Large intestine (tissue), 3 donors: ENCODE measurements at regions not wholly inside any gene's neighbourhood (a gene's known extent, or its start where the extent isn't known, plus 50 kb on each side); places are given as distances from the start of the nearest gene placed in this dataset.

Experiments used
- DNase-seq, 2 donors: peaks; one replicate each; pipeline versions ENCODE4 v3.0.0 to v3.0.0-alpha.2; 2013
- H3K27ac ChIP-seq: one replicate; pipeline ENCODE4 v1.5.1; 2013; ENCODE audit warnings: low read length
- H3K27me3 ChIP-seq: 2 replicates; pipeline ENCODE4 v1.6.1; 2013; ENCODE audit warnings: low read length; ENCODE audit not compliant: control insufficient read depth, insufficient read depth
- H3K36me3 ChIP-seq: 2 replicates; pipeline ENCODE4 v1.6.1; 2013; ENCODE audit warnings: low read length; ENCODE audit not compliant: control insufficient read depth, insufficient read depth
- H3K4me1 ChIP-seq: one replicate; pipeline ENCODE4 v1.6.1; 2013; ENCODE audit warnings: low read length; ENCODE audit not compliant: control insufficient read depth, insufficient read depth
- H3K4me3 ChIP-seq: one replicate; pipeline ENCODE4 v1.5.1; 2013; ENCODE audit warnings: low read length
- H3K9me3 ChIP-seq: one replicate; pipeline ENCODE4 v1.6.1; 2013; ENCODE audit warnings: mild to moderate bottlenecking, low read depth, low read length, moderate library complexity; ENCODE audit not compliant: control insufficient read depth
- WGBS: methylation state at CpG from one replicate; pipeline ENCODE4 v1.1.5; 2013; ENCODE audit warnings: low lambda C conversion rate; ENCODE audit not compliant: insufficient coverage; 5-methylcytosine and 5-hydroxymethylcytosine counted together

DNA sequence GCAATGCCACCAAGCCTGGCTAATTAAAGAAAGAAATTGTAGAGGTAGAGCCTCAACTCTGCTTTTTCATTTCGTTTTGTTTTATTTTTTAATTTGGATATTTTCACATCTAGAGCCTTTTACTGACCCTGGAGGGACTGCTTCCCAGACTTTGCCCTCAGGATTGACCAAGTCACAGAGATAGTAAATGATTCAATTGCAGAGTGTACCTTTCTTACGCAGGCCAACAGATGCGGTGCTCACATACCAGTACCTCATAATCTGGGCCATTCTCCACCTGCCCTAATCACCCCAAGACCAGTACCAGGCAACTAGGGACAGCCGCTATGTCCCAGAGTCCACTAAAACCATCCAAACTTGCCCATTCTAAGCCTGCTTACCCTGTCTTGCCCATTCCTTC is 110.8 kb downstream of the DDX1 start:
- no peaks in the 10 kb centered on the region for H3K36me3 ChIP-seq
- WGBS, result 0% methylated on average over 1 of the region's 4 CpGs
- H3K4me1 ChIP-seq, result no peaks in the 10 kb centered on the region
- DNase-seq, result no peak
- no peak overlapping the region for H3K27ac ChIP-seq
- no peaks in the 10 kb centered on the region for H3K9me3 ChIP-seq
- no peaks in the 10 kb centered on the region for H3K27me3 ChIP-seq
- no peak overlapping the region for H3K4me3 ChIP-seq

DNA sequence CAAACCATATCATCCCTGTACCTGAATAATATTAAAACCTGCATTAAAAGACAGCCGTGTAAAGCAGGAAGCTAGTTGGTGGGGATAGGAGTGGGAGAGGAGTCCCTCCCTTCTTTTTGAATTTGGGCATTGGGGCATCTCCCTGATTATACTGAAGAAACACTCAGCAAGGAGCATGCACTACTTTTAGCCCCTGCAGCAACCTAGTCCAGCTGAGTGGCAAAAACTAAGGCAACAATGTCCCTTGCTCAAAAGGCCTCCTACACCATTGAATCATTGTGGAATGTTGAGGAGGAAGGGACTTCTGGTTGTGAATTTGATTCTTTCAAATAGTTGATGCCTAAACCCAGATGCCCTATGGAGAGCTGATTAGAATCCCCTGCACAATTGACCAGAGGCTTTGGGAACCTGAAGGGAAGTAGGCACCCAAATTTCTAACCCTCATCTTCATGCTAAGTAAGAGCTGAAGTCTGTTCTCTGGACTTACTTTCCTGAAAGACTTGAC is 111.7 kb downstream of the DDX1 start:
- Histone ChIP-seq H3K4me1 (no peaks in the 10 kb centered on the region), H3K4me3 (no peak overlapping the region), H3K27ac (no peak overlapping the region), H3K27me3 (no peaks in the 10 kb centered on the region), H3K36me3 (no peaks in the 10 kb centered on the region), H3K9me3 (no peaks in the 10 kb centered on the region)
- WGBS, result no CpG with 5 or more reads among the region's 1 CpG
- DNase-seq, result no peak

DNA sequence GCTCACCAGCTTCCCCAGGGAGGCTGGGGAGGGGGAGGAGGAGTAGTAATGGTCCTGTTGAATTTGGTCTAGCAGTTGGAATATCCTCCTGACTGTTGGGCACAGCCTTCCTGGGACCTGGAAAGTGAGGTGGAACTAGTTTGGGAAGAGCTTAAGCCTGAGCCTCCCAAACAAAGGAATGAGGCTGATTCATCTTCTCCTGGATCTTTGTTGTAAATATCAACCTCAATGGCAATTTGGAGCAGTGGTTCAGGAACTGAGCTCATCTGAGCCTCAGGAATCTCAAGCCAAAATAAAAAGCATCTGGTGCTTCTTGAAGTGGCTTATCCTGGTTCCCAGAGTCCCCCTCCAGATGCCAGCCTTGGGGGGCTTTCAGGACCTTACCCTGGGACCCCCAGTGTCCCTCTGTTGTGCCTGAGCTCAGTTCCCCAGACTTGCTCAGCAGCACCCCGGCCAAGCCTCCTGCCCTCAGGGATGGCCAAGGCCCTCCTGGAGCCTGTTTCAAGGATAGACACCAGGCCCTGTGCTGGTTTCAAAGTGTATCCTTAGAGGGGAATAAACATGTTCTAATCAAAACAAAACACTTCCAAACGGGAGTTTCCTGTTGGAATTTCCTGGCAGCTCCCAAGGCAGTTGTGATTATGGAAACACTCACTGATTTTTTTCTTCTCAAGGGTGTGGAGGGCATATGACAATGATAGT is 112.6 kb downstream of the DDX1 start:
- H3K9me3 ChIP-seq, result no peaks in the 10 kb centered on the region
- no peaks in the 10 kb centered on the region for H3K27me3 ChIP-seq
- peak in 1 of 2 donors; percentile 20 for DNase-seq
- no peaks in the 10 kb centered on the region for H3K36me3 ChIP-seq
- no peak overlapping the region for H3K4me3 ChIP-seq
- no peaks in the 10 kb centered on the region for H3K4me1 ChIP-seq
- H3K27ac ChIP-seq, result no peak overlapping the region
- WGBS, result no CpG with 5 or more reads among the region's 2 CpGs

DNA sequence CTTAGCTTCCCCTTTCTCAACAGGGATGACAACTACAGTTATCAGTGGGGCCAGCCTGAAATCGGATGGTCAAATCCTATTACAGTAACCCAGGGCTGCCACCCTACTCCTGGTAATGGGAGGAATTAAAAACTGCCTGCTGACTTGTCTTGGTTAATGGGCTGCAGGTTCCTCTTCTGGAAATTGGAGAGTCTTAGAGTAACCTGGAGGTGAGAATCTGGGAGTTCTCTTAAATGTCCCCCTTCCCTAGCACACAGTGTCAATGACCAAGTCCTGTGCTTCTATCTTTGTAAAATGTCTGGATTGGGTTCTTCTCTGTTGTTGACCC is 113.1 kb downstream of the DDX1 start:
- no CpG with 5 or more reads among the region's 1 CpG for WGBS
- no peaks in the 10 kb centered on the region for H3K9me3 ChIP-seq
- no peak overlapping the region for H3K4me3 ChIP-seq
- no peaks in the 10 kb centered on the region for H3K36me3 ChIP-seq
- no peaks in the 10 kb centered on the region for H3K4me1 ChIP-seq
- no peak overlapping the region for H3K27ac ChIP-seq
- DNase-seq, result no peak
- no peaks in the 10 kb centered on the region for H3K27me3 ChIP-seq

DNA sequence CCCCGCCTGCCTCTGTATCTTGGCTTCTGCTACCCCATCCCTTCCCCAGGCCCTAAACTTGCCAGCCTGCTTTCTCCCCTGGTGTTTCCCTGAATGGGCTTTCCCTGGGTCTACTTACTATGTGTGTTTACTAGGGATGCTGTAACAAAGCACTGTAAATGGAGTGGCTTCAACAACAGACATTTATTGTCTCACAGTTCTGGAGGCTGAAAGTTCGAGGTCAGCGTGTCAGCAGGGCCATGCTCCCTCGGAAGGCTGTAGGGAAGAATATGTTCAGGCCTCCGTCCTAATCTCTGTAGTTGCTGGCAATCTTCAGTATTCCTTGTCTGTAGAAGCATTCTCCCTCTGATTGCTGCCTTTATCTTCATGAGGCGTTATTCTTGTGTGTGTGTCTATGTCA is 113.6 kb downstream of the DDX1 start:
- H3K27me3 ChIP-seq, result no peaks in the 10 kb centered on the region
- no CpG with 5 or more reads among the region's 6 CpGs for WGBS
- no peak overlapping the region for H3K4me3 ChIP-seq

DNA sequence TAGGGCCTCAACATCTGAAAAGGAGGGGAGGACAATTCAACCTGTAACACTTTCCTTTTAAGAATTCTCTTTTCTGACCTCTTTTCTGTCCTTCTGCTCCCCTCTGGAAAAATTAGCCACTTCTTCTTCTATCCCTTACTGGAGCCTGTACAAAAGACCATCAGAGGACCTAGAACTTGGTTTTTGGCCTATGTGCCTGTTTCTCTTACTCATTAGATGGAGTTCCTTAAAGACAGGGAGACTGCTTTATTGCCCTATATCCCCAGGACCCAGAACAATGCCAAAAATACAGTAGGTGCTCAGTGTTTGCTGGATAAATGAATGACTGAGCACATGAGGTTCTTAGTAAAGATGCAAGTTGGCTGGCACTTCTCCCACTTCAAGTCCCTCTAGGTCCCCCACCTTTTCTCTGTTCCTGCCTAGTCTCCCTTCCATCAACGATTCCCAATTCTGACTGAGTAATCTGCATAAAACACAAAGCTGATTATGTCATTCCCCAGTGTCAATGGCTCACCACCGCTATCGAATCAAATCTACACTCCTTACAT is 114.2 kb downstream of the DDX1 start:
- no peaks in the 10 kb centered on the region for H3K36me3 ChIP-seq
- DNase-seq, result no peak
- no peaks in the 10 kb centered on the region for H3K4me1 ChIP-seq
- no peak overlapping the region for H3K27ac ChIP-seq
- no peak overlapping the region for H3K4me3 ChIP-seq
- H3K9me3 ChIP-seq, result no peaks in the 10 kb centered on the region
- H3K27me3 ChIP-seq, result no peaks in the 10 kb centered on the region
- 100% methylated on average over 1 of the region's 3 CpGs for WGBS

More for the DNA sequence above, 113.6 kb downstream of the DDX1 start:
- no peaks in the 10 kb centered on the region for H3K4me1 ChIP-seq
- H3K36me3 ChIP-seq, result no peaks in the 10 kb centered on the region
- H3K27ac ChIP-seq, result no peak overlapping the region
- H3K9me3 ChIP-seq, result no peaks in the 10 kb centered on the region
- DNase-seq, result no peak

DNA sequence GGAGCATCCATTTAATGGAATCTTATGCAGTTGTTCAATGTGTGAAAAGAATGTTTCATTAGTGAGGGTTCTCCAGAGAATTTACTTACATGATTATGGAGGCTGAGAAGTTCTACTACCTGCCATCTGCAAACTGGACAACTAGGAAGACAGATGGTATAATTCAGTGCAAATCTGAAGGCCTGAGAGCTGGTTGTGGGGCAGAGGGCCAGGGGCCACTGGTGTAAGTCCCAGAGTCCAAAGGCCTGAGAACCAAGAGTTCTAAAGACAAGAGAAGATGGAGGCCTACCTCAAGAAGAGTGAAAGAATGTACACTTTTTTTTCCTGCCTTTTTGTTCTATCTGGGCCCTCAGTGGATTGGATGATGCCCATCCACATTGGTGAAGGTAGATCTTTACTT is 114.8 kb downstream of the DDX1 start:
- H3K27me3 ChIP-seq, result no peaks in the 10 kb centered on the region
- no peaks in the 10 kb centered on the region for H3K36me3 ChIP-seq
- H3K4me1 ChIP-seq, result no peaks in the 10 kb centered on the region
- H3K4me3 ChIP-seq, result no peak overlapping the region
- no peak overlapping the region for H3K27ac ChIP-seq
- DNase-seq, result no peak
- H3K9me3 ChIP-seq, result no peaks in the 10 kb centered on the region

- WGBS, result 60% methylated on average over 1 of the region's 7 CpGs
- Histone ChIP-seq H3K4me3 (no peak overlapping the region), H3K27me3 (no peaks in the 10 kb centered on the region), H3K4me1 (no peaks in the 10 kb centered on the region), H3K27ac (no peak overlapping the region), H3K36me3 (no peaks in the 10 kb centered on the region), H3K9me3 (no peaks in the 10 kb centered on the region)
- DNase-seq, result no peak
Observed at GRCh38 chr2:15706986-15707632, 115.4 kb downstream of the DDX1 start.

DNA sequence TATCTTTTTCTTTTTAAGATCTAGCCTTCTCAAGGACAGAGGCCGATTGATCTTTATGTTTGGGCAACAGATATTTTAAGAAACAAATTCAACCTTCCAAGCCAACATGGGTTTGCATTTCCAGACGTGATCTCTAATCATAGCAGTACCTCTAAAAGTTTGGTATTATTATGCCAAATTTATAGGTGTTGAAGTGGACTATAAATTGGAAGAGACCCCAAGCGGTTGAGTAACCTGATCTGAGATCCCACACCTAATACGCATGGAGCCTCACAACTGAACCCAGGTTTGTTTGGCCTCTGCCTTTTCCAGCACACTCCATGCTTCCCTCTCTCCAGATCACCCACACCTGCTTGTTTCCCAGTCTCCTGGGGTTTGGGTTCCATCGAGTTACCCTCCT is 116.5 kb downstream of the DDX1 start:
- no peaks in the 10 kb centered on the region for H3K36me3 ChIP-seq
- H3K27me3 ChIP-seq, result no peaks in the 10 kb centered on the region
- H3K4me3 ChIP-seq, result no peak overlapping the region
- WGBS, result no CpG with 5 or more reads among the region's 5 CpGs
- no peak overlapping the region for H3K27ac ChIP-seq
- no peak for DNase-seq
- no peaks in the 10 kb centered on the region for H3K4me1 ChIP-seq
- no peaks in the 10 kb centered on the region for H3K9me3 ChIP-seq

- Histone ChIP-seq H3K27ac (no peak overlapping the region), H3K9me3 (no peaks in the 10 kb centered on the region), H3K27me3 (no peaks in the 10 kb centered on the region), H3K4me1 (no peaks in the 10 kb centered on the region), H3K4me3 (no peak overlapping the region), H3K36me3 (no peaks in the 10 kb centered on the region)
- whole genome bisulfite sequencing, result no CpG with 5 or more reads among the region's 11 CpGs
- DNase-seq, result peak in 1 of 2 donors; percentile 14
Observed at GRCh38 chr2:15708865-15709820, 117.5 kb downstream of the DDX1 start.
